Inferior parietal cortex (tissue), 1 donor: ENCODE measurements at regions not wholly inside any gene's neighbourhood (a gene's known extent, or its start where the extent isn't known, plus 50 kb on each side); places are given as distances from the start of the nearest gene placed in this dataset.

Experiments used
- DNase-seq: peaks from one replicate; pipeline ENCODE4 v3.0.0-alpha.2; 2016; ENCODE audit errors: extremely low spot score

DNA sequence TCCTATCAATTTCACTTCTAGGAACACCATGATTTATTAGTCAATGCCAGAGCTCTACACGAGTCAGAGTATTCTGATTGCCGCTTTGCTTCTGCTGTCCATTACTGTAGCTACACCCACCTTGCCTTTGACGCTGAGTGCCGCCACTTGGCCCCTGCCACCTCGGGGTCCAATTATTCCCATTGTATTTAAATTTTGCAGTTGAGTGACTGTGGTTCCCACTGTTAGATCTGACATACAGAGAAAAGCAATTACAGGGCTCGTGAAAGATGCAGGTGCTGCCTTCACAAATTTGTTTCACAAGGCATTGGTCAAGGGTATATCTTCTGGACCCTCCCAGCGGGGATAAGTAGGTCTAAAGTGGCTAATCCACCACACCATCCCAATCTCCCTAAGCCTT, 428.9 kb downstream of the SIPA1L2 start:
- no peak for DNase-seq

DNA sequence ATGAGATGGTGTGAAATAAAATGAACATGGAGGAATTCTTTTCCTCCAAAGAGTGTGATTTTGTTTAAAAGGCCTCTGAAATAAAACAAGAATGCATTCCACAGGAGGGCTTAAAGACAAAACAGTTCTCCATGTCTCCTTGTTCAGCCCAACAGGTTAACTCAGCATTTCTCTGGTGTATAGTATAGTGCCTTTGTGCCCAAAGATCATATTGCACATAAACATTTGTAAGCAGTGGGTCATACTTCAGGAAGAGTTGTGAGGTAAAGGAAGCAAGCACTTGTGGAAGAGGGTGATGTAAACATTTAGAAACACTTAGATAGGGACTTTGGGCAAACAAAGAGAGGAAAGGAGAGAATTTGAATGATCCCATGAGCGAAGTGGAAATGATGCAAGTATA, 433.9 kb downstream of the SIPA1L2 start:
- no peak for DNase-seq

DNA sequence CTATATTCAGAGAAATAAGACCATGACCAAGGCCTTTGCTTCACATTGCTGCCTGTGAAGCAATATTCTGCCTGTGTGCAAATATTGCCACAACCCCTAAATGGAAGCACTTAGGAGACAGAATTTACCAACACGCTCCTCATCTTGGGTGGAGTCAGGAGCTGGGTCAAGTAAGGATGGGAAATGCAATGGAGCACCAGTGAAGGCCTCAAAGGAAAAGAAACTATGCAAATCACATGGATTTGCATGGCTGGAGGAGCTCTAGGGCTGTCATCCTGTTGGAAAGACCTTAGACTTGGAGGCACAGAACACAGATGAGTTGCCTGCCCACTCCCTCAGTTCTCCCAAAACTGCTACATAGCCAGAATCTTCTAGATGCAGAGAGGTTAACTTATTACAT, 435.5 kb downstream of the SIPA1L2 start:
- no peak for DNase-seq

DNA sequence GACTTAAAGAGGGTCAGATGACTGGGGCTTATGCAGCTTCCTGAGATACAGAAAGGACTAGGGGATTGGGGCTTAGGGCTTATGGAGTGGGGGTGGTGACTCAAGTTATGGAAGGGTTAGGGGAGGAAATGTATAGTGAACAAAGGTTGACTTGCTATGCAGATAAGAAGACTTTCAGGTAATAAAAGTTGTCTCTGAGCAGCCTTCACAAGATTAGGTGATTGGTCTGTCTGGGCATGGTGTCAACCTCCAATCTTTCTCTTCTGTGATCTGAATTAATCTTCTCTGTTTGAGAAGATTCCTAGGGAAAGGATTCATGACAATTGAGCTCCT, 436.5 kb downstream of the SIPA1L2 start:
- no peak for DNase-seq

DNA sequence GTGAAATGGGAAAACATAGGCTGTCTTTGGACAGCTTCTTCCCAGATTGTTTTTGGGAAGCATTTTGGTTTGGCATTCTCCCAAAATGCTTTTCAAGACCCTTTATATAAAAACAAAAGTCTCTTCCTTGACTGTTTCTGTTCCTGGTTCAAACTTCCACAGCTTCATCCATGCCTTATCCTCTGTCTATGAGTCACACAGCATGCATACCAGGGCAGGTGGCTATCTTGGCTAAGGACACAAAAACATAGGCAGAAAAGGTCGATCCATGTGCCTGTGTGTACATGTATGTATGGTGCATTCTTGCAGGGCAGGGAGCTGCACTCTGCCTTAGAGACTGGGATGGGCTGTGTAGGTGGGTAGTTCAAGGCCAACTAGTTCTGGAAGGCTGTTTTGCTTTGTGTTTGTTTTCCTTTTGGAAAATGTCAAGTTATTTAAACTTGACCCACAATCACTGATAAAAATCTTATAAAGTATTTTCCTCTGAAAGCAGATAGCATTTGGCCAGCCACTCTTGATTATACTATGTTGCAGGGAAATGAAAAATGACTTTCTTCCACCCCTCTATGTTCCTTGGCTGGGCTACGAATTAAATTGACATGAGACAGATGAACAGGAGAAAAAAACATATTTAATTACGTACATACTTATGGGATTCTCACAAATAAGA, 437.0 kb downstream of the SIPA1L2 start:
- no peak for DNase-seq

DNA sequence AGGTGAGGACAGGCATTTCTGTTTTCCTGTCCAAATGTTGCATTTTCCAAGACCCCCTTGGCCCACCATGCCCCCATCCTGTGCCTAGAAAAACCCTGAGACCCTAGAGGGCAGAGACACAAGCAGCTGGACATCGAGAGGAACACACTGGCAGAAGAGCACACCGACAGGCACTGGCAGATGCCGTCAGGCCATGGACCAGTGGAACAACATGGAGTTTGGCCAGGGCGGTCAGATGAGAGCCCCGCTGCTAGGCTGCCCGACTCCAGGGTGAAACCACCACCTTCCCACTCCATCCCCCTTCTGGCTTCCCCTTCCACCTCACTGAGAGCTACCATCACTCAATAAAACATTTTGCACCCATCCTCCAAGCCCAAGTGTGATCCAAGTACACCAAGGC, 438.4 kb downstream of the SIPA1L2 start:
- DNase-seq, result no peak

DNA sequence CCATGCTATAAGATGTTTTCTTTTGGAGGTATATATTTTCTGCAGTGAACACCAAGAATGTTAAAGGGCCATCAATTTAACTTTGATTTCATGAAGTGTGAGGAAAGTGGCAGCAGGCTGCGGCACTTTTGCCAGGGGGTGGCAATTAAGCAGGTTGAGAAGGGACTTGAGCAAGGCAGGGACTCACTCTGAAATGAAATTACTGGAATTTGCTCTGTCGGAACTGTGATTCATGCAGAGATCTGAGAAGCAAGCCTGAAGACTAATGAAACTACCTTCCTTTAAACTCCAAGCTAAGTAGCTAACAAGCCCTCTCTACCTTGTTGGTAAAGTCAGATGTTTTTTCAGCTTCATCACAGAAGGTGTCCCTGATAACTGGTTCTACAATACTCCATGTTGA, 441.6 kb downstream of the SIPA1L2 start:
- no peak for DNase-seq

DNA sequence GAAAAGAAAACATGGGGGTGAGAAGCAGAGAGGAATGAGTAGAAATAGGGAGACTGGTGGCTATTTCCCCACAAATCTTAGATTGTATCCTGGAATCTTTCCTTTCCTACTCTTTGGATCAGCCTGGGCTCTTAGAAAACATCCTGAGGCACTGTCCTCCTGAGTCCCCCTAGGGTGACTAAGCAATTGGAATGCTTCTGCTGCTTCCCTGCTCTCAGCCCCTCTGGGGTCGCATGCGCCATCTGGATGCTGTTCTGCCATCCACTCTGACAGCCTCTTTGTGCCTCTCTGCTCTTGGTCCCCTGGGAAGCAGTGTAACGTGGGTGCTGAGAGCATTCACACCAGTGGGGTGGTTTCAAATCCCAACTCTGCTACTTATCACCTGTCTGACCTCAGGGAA, 443.0 kb downstream of the SIPA1L2 start:
- DNase-seq, result no peak

DNA sequence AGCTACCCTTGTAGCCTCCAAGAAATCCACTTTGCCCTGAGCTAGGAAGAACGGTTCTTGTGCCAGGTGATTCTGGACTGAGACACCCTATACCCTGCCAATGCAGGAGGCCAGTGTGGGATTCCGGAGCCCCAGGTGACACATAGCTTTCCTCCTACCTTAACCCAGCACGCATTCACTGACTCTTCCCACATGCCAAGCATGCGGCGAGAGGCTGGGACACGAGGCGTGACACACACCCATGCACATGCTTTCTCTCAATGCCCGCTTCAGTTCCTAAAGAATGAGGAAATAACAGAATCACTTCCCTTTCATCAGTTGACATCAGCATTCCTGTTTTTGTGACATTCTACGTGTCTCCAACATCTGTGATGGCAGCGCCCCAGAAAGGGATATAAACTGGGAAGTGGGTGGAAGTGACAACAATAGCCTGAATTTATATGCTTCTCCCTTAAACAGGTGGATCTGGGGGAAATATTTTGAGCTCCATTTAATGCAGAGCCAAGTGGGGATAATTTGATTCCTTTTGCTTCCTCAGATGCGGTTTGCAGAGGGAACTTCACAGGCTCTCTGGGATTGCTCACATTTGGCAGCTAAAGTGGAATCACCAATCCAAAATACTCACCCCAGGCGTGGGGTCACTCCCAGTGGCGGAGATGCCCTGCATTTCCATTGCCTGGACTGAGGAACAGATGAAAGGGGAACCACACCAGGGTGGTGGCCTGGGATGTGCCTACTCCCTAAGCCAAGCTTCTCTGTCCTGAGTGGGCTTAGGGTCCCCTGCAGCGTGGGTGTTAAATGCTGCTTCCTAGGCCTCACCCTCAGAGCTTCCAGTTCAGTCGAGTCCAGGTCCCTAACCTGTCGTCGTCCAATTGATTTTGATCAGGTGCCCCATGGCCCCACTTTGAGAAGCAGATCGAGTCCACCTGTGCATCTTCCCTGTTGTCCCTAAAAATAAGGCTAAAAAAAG, 445.1 kb downstream of the SIPA1L2 start:
- DNase-seq, result no peak

DNA sequence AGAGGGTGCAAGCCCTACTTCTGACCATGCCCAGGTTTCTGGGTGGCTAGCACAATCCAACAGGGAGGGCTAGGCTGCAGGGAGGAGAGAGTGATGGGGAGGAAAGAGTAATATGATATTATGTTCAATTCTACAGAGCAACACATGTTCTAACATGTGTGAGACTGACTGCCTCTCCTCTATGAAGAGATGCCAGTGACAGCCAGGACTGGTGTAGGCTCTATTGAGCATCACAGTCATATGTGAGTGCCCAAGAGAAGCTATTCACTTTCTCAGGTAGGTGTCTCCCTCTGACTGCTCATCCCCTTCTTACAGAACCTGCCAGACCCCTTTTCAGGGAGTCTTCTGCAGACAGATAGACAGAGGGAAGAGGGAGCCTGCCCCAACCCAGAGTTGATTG, 446.1 kb downstream of the SIPA1L2 start:
- DNase-seq, result no peak

DNA sequence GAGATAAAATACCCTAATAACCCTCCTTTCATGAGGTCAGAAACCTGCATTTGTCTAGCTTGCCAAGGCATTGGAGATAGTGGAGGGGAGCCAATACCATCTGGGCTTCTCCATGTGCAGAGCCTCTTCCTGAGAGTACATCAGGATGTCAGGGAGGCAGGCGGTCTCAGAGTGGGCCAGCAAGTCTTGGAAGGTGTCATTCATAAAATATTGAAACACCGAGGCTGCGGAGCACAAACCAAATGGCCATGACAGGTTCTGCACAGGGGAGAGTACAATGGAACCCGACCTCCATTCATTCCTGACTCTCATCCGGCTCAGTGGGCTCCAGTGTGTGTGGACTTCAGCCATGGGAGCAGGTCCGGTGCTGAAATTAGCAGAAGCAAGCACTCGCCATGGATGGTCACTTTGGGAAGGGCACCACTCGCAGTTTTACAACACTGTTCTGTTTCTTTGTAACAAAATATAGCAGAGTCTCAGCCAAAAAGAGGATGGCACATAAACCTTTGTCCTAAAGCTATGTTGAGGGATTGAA, 446.6 kb downstream of the SIPA1L2 start:
- DNase-seq, result no peak

DNA sequence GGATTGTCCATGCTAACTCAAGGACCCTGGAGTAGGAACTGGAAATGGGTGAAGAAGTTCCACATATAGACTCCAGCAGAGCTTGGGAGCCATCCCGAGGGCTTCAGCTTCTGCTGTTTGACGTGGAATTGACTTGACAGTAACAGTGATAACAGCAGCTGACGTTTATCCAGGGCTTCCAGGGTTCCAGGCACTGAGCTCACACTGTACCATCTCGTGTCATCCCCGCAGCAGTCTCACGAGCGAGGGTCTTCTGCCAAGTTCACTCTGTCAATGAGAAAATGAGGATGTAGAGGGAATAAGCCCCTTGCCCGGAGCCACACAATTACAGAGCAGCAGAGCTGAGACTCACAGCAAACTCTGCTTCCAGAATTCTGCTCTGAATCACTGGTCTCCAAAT, 447.7 kb downstream of the SIPA1L2 start:
- DNase-seq, result no peak

DNA sequence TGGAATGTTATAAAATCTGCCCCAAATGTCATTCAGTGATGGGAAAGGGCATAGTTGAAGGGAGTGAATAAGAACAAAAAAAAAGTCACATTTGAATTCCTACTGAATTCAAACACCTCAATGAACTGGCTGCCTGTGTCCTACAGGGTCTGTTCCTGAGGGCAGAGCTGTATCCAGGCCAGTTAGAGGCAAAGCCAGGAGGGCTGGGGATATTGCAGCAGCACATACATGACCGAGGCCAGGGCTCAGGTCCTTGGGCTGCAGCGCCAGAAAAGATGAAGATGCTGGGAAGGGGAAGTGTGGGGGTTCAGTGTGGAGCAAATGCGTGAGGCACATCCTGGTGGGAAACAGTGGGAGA, 449.2 kb downstream of the SIPA1L2 start:
- DNase-seq, result no peak

DNA sequence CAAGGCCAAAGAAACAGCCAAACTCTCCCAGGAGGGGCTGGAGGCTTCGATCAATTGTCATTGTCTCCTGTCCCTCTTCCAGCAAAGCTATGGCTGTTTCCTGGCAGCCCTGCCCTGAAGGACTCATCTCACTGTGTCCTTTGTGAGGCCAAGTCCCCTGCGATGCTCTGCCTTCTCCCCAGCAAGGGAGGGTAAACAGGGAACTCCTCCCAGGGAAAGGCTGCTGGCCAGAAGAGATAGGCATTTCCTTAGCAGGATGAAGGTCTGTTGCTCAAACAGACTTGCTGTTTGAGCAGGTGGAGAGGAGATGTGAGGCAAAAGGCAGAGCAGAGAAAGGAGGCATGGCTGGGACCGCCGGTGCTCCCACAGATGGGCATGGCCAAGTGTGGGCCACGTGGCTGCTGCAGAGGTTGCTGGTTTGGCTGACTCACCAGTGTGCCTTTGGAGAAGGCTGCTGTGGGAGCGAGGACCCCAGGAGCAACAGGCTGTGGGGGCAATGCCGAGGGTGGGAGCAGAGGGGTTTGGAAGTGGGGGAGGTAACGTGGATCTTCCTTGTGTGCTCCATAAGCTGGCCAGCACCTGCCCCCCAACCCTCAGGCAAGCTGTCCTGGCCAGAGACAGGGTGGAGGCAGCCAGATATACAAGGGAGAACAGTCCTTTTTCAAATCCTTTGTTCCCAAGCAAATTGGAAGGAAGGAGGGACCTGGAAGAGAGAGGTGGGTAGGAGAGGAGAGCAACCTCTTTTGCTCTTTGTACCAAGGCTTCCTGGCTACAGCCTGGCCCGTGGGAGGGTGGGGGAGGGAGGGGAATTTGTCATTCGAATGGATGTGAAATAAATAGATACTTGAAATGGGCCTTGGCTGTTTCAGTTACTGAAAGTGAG, 449.8 kb downstream of the SIPA1L2 start:
- no peak for DNase-seq

DNA sequence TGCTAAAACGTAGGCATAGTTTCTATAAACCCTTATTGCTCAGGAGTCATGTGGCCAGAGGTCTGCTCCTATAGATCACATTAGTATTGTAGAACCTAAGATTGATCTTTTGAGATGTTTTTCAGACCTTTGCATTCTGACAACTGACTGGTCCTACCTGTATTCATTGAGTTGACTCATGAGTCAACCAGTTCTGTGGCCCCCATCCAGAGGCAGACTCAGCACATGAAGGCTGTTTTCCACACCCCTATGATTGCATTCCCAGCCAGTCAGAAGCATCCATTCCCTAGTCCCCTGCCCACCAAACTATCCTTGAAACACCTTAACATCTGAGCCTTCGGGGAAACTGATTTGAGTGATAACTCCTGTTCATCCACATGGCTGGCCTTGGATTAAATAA, 451.7 kb downstream of the SIPA1L2 start:
- DNase-seq, result no peak

DNA sequence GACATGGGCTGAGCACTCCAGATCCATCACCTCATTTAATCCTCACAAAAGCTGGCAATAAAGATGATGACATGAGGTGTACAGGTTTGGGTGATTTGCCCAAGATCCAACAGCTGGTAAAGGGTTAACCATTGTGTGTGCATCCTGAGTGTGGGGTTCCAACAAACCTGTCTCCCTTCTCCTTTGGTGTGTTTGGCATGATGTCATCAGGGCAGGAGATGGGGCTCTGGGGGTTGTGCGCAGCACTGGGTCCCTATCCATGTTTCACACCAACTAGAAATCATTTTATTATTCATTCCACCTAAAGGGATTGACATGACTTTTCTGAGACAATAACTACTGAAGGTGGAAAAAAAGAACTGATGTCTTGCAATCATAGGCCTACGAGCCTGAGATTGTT, 452.5 kb downstream of the SIPA1L2 start:
- no peak for DNase-seq

DNA sequence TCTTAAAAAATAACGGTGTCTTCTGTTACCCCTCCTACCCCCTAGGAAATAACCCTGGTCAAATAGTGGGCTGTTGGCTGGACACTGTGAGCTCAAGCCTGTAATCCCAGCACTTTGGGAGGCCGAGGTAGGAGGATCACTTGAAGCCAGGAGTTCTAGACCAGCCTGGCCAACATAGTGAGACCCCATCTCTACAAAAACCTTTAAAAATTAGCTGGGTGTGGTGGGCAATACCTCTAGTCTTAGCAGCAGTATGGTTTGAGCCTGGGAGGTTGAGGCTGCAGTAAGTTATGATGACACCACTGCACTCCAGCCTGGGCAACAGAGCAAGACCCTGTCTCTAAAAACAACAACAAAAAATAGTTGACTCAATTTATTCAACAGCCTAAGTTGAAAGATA, 453.7 kb downstream of the SIPA1L2 start:
- no peak for DNase-seq

DNA sequence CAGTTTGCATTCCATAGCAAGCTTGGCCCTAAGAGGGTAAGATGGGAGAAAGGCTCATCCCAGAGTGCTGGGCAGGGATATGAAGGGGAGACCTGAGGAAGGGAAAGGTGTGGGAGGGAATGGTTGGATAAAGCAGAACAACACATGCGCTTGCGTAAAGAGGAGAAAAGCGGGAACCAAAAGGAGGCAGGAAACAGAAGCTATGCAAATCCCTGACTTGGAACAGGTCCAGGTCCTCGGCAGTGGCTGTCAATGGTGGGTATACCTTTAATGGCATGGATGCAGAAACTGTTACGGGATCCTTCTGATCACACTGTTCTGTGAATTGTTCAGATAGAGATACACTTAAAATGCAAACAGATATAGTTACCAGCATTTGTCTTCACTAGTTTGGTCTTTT, 455.6 kb downstream of the SIPA1L2 start:
- no peak for DNase-seq

DNA sequence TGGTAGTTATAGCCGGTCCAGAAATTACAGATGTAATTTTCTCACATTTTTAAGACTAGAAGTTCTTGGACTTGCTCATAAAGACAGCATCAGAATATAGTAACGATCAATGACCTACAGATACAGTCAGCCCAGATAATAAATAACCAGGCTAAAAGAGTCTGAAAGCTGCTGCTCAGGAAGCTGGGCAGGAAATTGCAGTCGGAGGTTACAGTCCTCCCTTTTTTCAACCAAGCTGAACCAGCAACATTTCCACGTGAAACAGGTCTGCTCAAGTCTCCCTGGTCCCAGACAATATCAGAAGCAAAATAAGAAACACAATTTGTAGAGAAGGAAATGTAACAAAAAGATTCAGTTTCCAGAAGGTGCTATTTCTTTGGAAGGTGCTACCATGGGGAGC, 457.4 kb downstream of the SIPA1L2 start:
- no peak for DNase-seq

DNA sequence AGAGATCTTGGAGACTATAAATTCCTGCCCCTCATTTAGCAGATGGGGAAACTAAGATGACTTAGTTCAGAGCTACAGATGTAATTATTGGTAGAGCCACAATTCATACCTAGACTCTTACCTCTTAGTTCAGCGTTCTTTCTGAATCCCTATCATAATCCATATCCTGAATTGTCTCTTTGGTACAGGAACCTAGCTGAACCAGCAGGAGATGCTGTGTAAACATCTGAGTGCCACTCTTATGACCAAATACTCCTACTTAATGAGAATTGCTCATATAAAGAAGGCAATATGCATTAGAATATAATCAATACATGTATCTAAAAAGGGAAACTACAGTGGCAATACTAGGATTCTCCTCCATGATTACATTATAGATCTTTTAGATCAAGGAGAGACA, 459.0 kb downstream of the SIPA1L2 start:
- no peak for DNase-seq

DNA sequence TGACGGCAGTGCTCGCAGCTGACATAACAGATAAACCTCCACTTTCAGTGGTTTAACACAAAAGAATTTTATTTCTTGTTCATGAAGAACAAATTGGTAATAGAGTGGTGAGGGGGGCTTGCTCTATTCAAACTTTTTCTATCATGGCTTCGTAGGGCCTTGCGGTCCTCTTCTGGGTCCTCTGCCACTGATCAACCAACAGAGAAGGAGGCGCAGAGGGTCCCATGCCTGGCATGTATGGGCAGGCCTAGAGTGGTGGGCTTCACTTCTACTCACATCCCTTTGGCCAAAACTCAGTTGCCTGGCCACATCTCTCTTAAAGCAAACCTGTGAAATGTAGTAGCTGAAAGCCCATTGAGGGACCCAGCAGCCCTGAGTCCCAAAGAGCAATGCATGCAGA, 460.5 kb downstream of the SIPA1L2 start:
- no peak for DNase-seq

DNA sequence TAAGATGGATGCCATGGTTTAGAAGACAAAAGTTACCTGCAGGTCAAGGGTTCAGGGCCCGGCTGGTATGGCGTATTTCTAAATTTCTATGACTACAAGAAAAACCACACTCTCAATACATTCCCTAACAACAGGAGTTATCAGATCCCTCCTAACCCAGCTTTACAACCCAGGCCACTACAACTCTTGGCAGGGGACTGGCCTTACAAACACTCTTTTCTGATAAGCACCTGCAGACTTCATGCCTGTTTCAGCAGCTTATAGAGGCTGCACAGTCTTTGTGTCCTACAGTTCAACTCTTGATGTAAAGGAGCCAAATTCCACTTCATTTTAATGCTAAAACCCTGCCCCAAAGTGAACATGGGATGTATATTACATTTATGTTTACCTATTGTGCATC, 461.4 kb downstream of the SIPA1L2 start:
- DNase-seq, result no peak
